ENCODE measurements at regions not wholly inside any gene's neighbourhood (a gene's known extent, or its start where the extent isn't known, plus 50 kb on each side); places are given as distances from the start of the nearest gene placed in this dataset.

- TF ChIP-seq CTCF (IDR thresholded peaks at IDR 0.05; ENCODE audit: insufficient read depth, low read length, poor library complexity, severe bottlenecking): no peak
- DNase-seq (ENCODE audit: extremely low read depth, insufficient read length): no peak
- no peak overlapping the region for H3K4me3 ChIP-seq (replicated peaks; ENCODE audit: low read depth, low read length)
- H3K36me3 ChIP-seq (ENCODE audit: control insufficient read depth, insufficient read depth, low read length): no peaks in the 10 kb centered on the region
- H3K27me3 ChIP-seq (replicated peaks; ENCODE audit: control insufficient read depth, insufficient read depth, low read length): no peaks in the 10 kb centered on the region
Measured at GRCh38 chr4:97235521-97235920, 907.8 kb downstream of the STPG2 start.

GRCh38 chr4:97238956-97239666 is 904.2 kb downstream of the STPG2 start:
- no peaks in the 10 kb centered on the region for H3K36me3 ChIP-seq (ENCODE audit: control insufficient read depth, insufficient read depth, low read length)
- H3K27me3 ChIP-seq (replicated peaks; ENCODE audit: control insufficient read depth, insufficient read depth, low read length): no peaks in the 10 kb centered on the region
- TF ChIP-seq CTCF (IDR thresholded peaks at IDR 0.05; ENCODE audit: insufficient read depth, low read length, poor library complexity, severe bottlenecking): no peak
- DNase-seq (ENCODE audit: extremely low read depth, insufficient read length): no peak
- no peak overlapping the region for H3K4me3 ChIP-seq (replicated peaks; ENCODE audit: low read depth, low read length)

- no peaks in the 10 kb centered on the region for H3K36me3 ChIP-seq (ENCODE audit: control insufficient read depth, insufficient read depth, low read length)
- H3K27me3 ChIP-seq (replicated peaks; ENCODE audit: control insufficient read depth, insufficient read depth, low read length): no peaks in the 10 kb centered on the region
- TF ChIP-seq CTCF (IDR thresholded peaks at IDR 0.05; ENCODE audit: insufficient read depth, low read length, poor library complexity, severe bottlenecking): no peak
- H3K4me3 ChIP-seq (replicated peaks; ENCODE audit: low read depth, low read length): no peak overlapping the region
- DNase-seq (ENCODE audit: extremely low read depth, insufficient read length): no peak
Measured at GRCh38 chr4:97239667-97239997, 903.6 kb downstream of the STPG2 start.

GRCh38 chr4:97252615-97253154 is 890.6 kb downstream of the STPG2 start:
- TF ChIP-seq CTCF (IDR thresholded peaks at IDR 0.05; ENCODE audit: insufficient read depth, low read length, poor library complexity, severe bottlenecking): no peak
- no peak overlapping the region for H3K4me3 ChIP-seq (replicated peaks; ENCODE audit: low read depth, low read length)
- DNase-seq (ENCODE audit: extremely low read depth, insufficient read length): no peak
- H3K27me3 ChIP-seq (replicated peaks; ENCODE audit: control insufficient read depth, insufficient read depth, low read length): no peaks in the 10 kb centered on the region
- H3K36me3 ChIP-seq (ENCODE audit: control insufficient read depth, insufficient read depth, low read length): no peaks in the 10 kb centered on the region

GRCh38 chr4:97262769-97263168 is 880.5 kb downstream of the STPG2 start:
- no peak for DNase-seq (ENCODE audit: extremely low read depth, insufficient read length)
- Histone ChIP-seq H3K4me3 (replicated peaks; ENCODE audit: low read depth, low read length) (no peak overlapping the region), H3K36me3 (ENCODE audit: control insufficient read depth, insufficient read depth, low read length) (no peaks in the 10 kb centered on the region), H3K27me3 (replicated peaks; ENCODE audit: control insufficient read depth, insufficient read depth, low read length) (no peaks in the 10 kb centered on the region)
- TF ChIP-seq CTCF (IDR thresholded peaks at IDR 0.05; ENCODE audit: insufficient read depth, low read length, poor library complexity, severe bottlenecking): no peak

GRCh38 chr4:97270051-97270450 is 873.2 kb downstream of the STPG2 start:
- H3K36me3 ChIP-seq (ENCODE audit: control insufficient read depth, insufficient read depth, low read length): no peaks in the 10 kb centered on the region
- no peak overlapping the region for H3K4me3 ChIP-seq (replicated peaks; ENCODE audit: low read depth, low read length)
- DNase-seq (ENCODE audit: extremely low read depth, insufficient read length): no peak
- no peaks in the 10 kb centered on the region for H3K27me3 ChIP-seq (replicated peaks; ENCODE audit: control insufficient read depth, insufficient read depth, low read length)
- TF ChIP-seq CTCF (IDR thresholded peaks at IDR 0.05; ENCODE audit: insufficient read depth, low read length, poor library complexity, severe bottlenecking): no peak

All from GM06990 (cell line).